Tibial nerve (tissue), 4 donors: ENCODE measurements at regions not wholly inside any gene's neighbourhood (a gene's known extent, or its start where the extent isn't known, plus 50 kb on each side); places are given as distances from the start of the nearest gene placed in this dataset.

Experiments
- EP300 ChIP-seq, 2 donors: sonication (generic); formaldehyde crosslinking; IDR thresholded peaks; one replicate each; pipeline ENCODE4 v1.6.1; 2017; ENCODE audit warnings: antibody characterized with exemption in 2 of 2, mild to moderate bottlenecking in 1 of 2
- POLR2A ChIP-seq, 2 donors: fragments of 450-650 bp; IDR thresholded peaks; one replicate each; pipeline ENCODE4 v1.6.1; 2017; ENCODE audit warnings: antibody characterized with exemption in 2 of 2, mild to moderate bottlenecking in 2 of 2, moderate library complexity in 2 of 2
- TF ChIP-seq, protein P1 (sequence below), 5 experiments: fragments of 200-600 bp in 3 of 5; fragments of 450-650 bp in 2 of 5; sonication (generic) in 3 of 5; IDR thresholded peaks; one replicate each; pipeline ENCODE4 v1.5.1; 2016 to 2019; ENCODE audit warnings: antibody characterized with exemption in 5 of 5, mild to moderate bottlenecking in 3 of 5, moderate library complexity in 2 of 5

DNA sequence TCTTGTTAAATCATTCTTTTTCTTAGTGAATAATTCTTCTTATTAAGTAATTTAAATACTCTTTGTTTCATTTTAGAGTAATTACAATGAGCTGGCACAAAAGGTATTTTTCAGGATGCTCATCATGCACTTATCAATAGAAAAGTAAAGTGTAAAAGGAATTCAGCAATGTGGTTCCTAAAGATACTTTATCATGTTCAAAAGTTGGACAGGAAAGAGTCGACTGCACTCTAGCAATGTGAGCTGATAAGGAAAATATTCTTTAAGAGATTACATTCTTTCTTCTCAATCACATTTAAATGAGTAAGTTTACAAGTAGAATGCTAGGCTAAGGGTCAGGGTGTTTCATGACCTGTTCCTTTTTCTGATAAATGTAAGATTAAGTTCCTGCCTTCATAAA is 609.5 kb upstream of the FAM241A start:
- TF ChIP-seq, protein P1, sequence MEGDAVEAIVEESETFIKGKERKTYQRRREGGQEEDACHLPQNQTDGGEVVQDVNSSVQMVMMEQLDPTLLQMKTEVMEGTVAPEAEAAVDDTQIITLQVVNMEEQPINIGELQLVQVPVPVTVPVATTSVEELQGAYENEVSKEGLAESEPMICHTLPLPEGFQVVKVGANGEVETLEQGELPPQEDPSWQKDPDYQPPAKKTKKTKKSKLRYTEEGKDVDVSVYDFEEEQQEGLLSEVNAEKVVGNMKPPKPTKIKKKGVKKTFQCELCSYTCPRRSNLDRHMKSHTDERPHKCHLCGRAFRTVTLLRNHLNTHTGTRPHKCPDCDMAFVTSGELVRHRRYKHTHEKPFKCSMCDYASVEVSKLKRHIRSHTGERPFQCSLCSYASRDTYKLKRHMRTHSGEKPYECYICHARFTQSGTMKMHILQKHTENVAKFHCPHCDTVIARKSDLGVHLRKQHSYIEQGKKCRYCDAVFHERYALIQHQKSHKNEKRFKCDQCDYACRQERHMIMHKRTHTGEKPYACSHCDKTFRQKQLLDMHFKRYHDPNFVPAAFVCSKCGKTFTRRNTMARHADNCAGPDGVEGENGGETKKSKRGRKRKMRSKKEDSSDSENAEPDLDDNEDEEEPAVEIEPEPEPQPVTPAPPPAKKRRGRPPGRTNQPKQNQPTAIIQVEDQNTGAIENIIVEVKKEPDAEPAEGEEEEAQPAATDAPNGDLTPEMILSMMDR (IDR thresholded peaks at IDR 0.05): no peak
- TF ChIP-seq EP300 (IDR thresholded peaks at IDR 0.05) (no peak), POLR2A (IDR thresholded peaks at IDR 0.05) (no peak)
